SU-DHL-6 (cell line): ENCODE measurements at regions not wholly inside any gene's neighbourhood (a gene's known extent, or its start where the extent isn't known, plus 50 kb on each side); places are given as distances from the start of the nearest gene placed in this dataset.
"Not testable (repeated sequence)": the region's sequence is repeated elsewhere in the genome, so short reads cannot be mapped to it uniquely, and the experiment has no call there.

ENCODE experiments used
- H2AFZ ChIP-seq: fragments of 200-600 bp; sonication (generic); 2 replicates; pipeline ENCODE4 v1.6.1; 2014; ENCODE audit warnings: low read depth, mild to moderate bottlenecking, moderate library complexity, mixed read lengths, antibody characterized with exemption, low read length; ENCODE audit not compliant: severe bottlenecking
- H3F3A ChIP-seq: fragments of 200-600 bp; shearing (Covaris generic); 2 replicates; pipeline ENCODE4 v1.6.0; 2016; ENCODE audit warnings: antibody characterized with exemption, mild to moderate bottlenecking; ENCODE audit not compliant: insufficient read depth
- H3K27ac ChIP-seq: fragments of 200-600 bp; sonication (generic); 2 replicates; pipeline ENCODE4 v1.5.1; 2016; ENCODE audit warnings: low read depth, mild to moderate bottlenecking, low read length, moderate library complexity, mixed read lengths
- H3K27me3 ChIP-seq: fragments of 200-600 bp; sonication (generic), shearing (Covaris generic); 2 replicates; pipeline ENCODE4 v1.6.0; 2014; ENCODE audit warnings: mild to moderate bottlenecking, low read length
- H3K36me3 ChIP-seq: fragments of 200-600 bp; sonication (generic); 2 replicates; pipeline ENCODE4 v1.6.1; 2014; ENCODE audit warnings: mild to moderate bottlenecking, low read length, mixed read lengths
- H3K4me2 ChIP-seq: fragments of 300-600, 200-600 bp; shearing (Covaris generic), sonication (generic); 2 replicates; pipeline ENCODE4 v1.6.0; 2014; ENCODE audit warnings: low read length, low read depth, mild to moderate bottlenecking; ENCODE audit not compliant: poor library complexity, severe bottlenecking
- H3K4me3 ChIP-seq: fragments of 200-600 bp; sonication (generic); 2 replicates; pipeline ENCODE4 v1.5.1; 2014; ENCODE audit warnings: antibody characterized with exemption, low read length, mild to moderate bottlenecking, mixed read lengths; ENCODE audit not compliant: insufficient read depth, poor library complexity, severe bottlenecking
- H3K79me2 ChIP-seq: fragments of 200-600 bp; sonication (generic); 2 replicates; pipeline ENCODE4 v1.6.1; 2014; ENCODE audit warnings: mild to moderate bottlenecking, low read length, moderate library complexity; ENCODE audit not compliant: insufficient read depth
- H3K9ac ChIP-seq: fragments of 200-600 bp; sonication (generic); 2 replicates; pipeline ENCODE4 v1.7.0; 2014; ENCODE audit warnings: mild to moderate bottlenecking, low read length
- H3K9me2 ChIP-seq: fragments of 200-600 bp; sonication (generic); replicated peaks from 2 replicates; pipeline ENCODE4 v1.6.1; 2014; ENCODE audit warnings: low read length; ENCODE audit not compliant: insufficient read depth
- H3K9me3 ChIP-seq: fragments of 200-600 bp; sonication (generic); 2 replicates; pipeline ENCODE4 v1.6.1; 2014; ENCODE audit warnings: low read length, mixed read lengths; ENCODE audit not compliant: insufficient read depth
- H4K20me1 ChIP-seq: fragments of 200-600 bp; sonication (generic); 2 replicates; pipeline ENCODE4 v1.6.1; 2014; ENCODE audit warnings: low read depth, mild to moderate bottlenecking, antibody characterized with exemption, low read length, moderate library complexity, mixed read lengths
- CTCF ChIP-seq: fragments of 200-600 bp; sonication (generic); IDR thresholded peaks from one replicate; pipeline ENCODE4 v1.5.1; 2017; ENCODE audit warnings: antibody characterized with exemption, mild to moderate bottlenecking, low read length, moderate library complexity; ENCODE audit not compliant: insufficient read depth, poor library complexity, severe bottlenecking
- EZH2phosphoT487 ChIP-seq: fragments of 200-600 bp; sonication (generic), shearing (Covaris generic); conservative IDR thresholded peaks from 2 replicates; pipeline ENCODE4 v1.6.1; 2018; ENCODE audit warnings: mild to moderate bottlenecking, antibody characterized with exemption, low read length, moderate library complexity, mixed read lengths

- Histone ChIP-seq H3F3A (no peaks in the 10 kb centered on the region), H4K20me1 (no peaks in the 10 kb centered on the region), H3K79me2 (no peaks in the 10 kb centered on the region), H3K4me3 (no peak overlapping the region), H3K4me2 (no peak overlapping the region), H3K9me3 (no peaks in the 10 kb centered on the region), H3K36me3 (no peaks in the 10 kb centered on the region), H3K9ac (no peak overlapping the region), H3K27me3 (no peaks in the 10 kb centered on the region), H3K9me2 (no peaks in the 10 kb centered on the region), H3K27ac (no peak overlapping the region), H2AFZ (no peak overlapping the region)
- TF ChIP-seq CTCF (no peak), EZH2phosphoT487 (no peak)
Measured at GRCh38 chr5:152052470-152052869, 127.8 kb upstream of the GLRA1 start.

- TF ChIP-seq EZH2phosphoT487 (no peak), CTCF (no peak)
- H3K9me3 ChIP-seq: no peaks in the 10 kb centered on the region
- no peaks in the 10 kb centered on the region for H3K27me3 ChIP-seq
- no peaks in the 10 kb centered on the region for H3K79me2 ChIP-seq
- H3K36me3 ChIP-seq: no peaks in the 10 kb centered on the region
- H3K9ac ChIP-seq: no peak overlapping the region
- no peaks in the 10 kb centered on the region for H3F3A ChIP-seq
- no peak overlapping the region for H2AFZ ChIP-seq
- no peaks in the 10 kb centered on the region for H4K20me1 ChIP-seq
- H3K4me3 ChIP-seq: no peak overlapping the region
- no peaks in the 10 kb centered on the region for H3K9me2 ChIP-seq
- H3K4me2 ChIP-seq: no peak overlapping the region
- no peak overlapping the region for H3K27ac ChIP-seq
Measured at GRCh38 chr5:152051499-152052454, 127.1 kb upstream of the GLRA1 start.

- Histone ChIP-seq H3K27ac (no peak overlapping the region), H3K9ac (no peak overlapping the region)
Measured at GRCh38 chr5:152046361-152046760, 121.7 kb upstream of the GLRA1 start.

GRCh38 chr5:152038856-152039255 is 114.2 kb upstream of the GLRA1 start:
- H3K9me2 ChIP-seq, H3K27me3 ChIP-seq, H3K36me3 ChIP-seq, H3K9me3 ChIP-seq, H2AFZ ChIP-seq, H3K4me3 ChIP-seq, H3F3A ChIP-seq, H3K4me2 ChIP-seq, H3K27ac ChIP-seq, H3K9ac ChIP-seq, H3K79me2 ChIP-seq, H4K20me1 ChIP-seq: not testable (repeated sequence)

More at GRCh38 chr5:152046361-152046760, 121.7 kb upstream of the GLRA1 start:
- Histone ChIP-seq H2AFZ (no peak overlapping the region), H3K27me3 (no peaks in the 10 kb centered on the region), H3F3A (no peaks in the 10 kb centered on the region), H3K4me2 (no peak overlapping the region), H3K9me3 (no peaks in the 10 kb centered on the region), H3K79me2 (no peaks in the 10 kb centered on the region), H3K4me3 (no peak overlapping the region), H3K9me2 (no peaks in the 10 kb centered on the region), H3K36me3 (no peaks in the 10 kb centered on the region), H4K20me1 (no peaks in the 10 kb centered on the region)
- no peak for TF ChIP-seq EZH2phosphoT487
- TF ChIP-seq CTCF: no peak

GRCh38 chr5:152026328-152027024 is 101.8 kb upstream of the GLRA1 start:
- H2AFZ ChIP-seq, H3K27ac ChIP-seq, H3K9me2 ChIP-seq, H3K36me3 ChIP-seq, H3K4me2 ChIP-seq, H3K4me3 ChIP-seq, H3K9me3 ChIP-seq, H3K9ac ChIP-seq, H3K79me2 ChIP-seq, H3K27me3 ChIP-seq, H4K20me1 ChIP-seq, H3F3A ChIP-seq: not testable (repeated sequence)
